Kidney (tissue), 13 donors: ENCODE measurements at regions not wholly inside any gene's neighbourhood (a gene's known extent, or its start where the extent isn't known, plus 50 kb on each side); places are given as distances from the start of the nearest gene placed in this dataset.

ENCODE experiments used
- DNase-seq, 5 donors: peaks; one replicate each; pipeline ENCODE4 v3.0.0-alpha.2; 2013 to 2020
- FAIRE-seq: peaks from 2 replicates; lab custom pipeline; 2012; peaks lifted over from hg19 to GRCh38; lab: Jason Lieb, UNC
- H3K27ac ChIP-seq, 2 donors: one replicate each; pipeline ENCODE4 v1.7.0; 2013; ENCODE audit warnings: low read depth in 2 of 2, low read length in 2 of 2, inconsistent platforms in 1 of 2
- H3K27me3 ChIP-seq: one replicate; pipeline ENCODE4 v1.7.1; 2013; ENCODE audit warnings: low read length, inconsistent platforms; ENCODE audit not compliant: control insufficient read depth, insufficient read depth
- H3K36me3 ChIP-seq, 3 donors: one replicate each; pipeline versions ENCODE4 v1.7.0 to v1.7.1; 2013; ENCODE audit warnings: low read length in 3 of 3, control low read depth in 1 of 3, inconsistent platforms in 1 of 3; ENCODE audit not compliant: insufficient read depth in 3 of 3, control insufficient read depth in 2 of 3
- H3K4me1 ChIP-seq, 3 donors: one replicate each; pipeline versions ENCODE4 v1.7.0 to v1.7.1; 2013; ENCODE audit warnings: low read length in 3 of 3, inconsistent platforms in 1 of 3, low read depth in 1 of 3; ENCODE audit not compliant: control insufficient read depth in 2 of 3, insufficient read depth in 2 of 3
- H3K4me3 ChIP-seq, 3 donors: one replicate each; pipeline versions ENCODE4 v1.7.0 to v1.8.1; 2013; ENCODE audit warnings: low read length in 3 of 3, control low read depth in 1 of 3, inconsistent platforms in 1 of 3
- H3K9ac ChIP-seq, 3 donors: one replicate each; pipeline versions ENCODE4 v1.7.0 to v1.7.1; 2013; ENCODE audit warnings: low read length in 3 of 3, control low read depth in 1 of 3, inconsistent platforms in 1 of 3
- H3K9me3 ChIP-seq, 3 donors: one replicate each; pipeline versions ENCODE4 v1.7.0 to v1.7.1; 2013; ENCODE audit warnings: low read length in 3 of 3, control low read depth in 1 of 3, inconsistent platforms in 1 of 3; ENCODE audit not compliant: control insufficient read depth in 2 of 3, insufficient read depth in 1 of 3
- intact Hi-C: fragments of 100-400 bp; cut with DNase I; formaldehyde crosslinking; loops from one replicate; pipeline ENCODE4 v1.11.1; 2022
- TF ChIP-seq, protein P1 (sequence below): IDR thresholded peaks from 3 replicates; pipeline ENCODE4 v1.5.1; 2012; ENCODE audit warnings: mild to moderate bottlenecking, moderate library complexity, borderline replicate concordance; ENCODE audit not compliant: insufficient read depth; ENCODE audit errors: extremely low read depth
- donor health status: control.
- donor health status: control.
- donor health status: control.
- donor health status: control.
- donor health status: control.
- donor health status: DM: yes; HTN: yes; CAD: no.
- donor health status: Normal renal cell carcinoma (clear cell type).

DNA sequence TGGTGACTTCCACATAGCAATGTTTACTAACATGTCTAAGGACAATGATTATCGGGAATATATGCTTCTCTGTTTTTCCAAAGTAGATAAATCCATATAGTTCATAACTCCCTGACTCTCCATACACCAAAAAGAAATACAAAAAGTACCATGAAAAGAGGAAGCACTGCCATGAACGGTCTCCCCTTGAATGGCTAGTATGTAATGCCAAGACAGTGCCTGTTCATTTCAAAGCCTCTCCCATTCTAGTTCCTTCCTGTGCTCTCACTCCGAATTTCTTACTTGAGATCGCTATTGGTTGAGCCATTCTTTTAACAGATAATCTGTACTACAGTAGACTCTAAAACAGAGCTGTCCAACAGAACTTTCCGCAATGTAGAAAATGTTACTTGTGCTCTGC lies 54.8 kb upstream of the EDN1 start:
- TF ChIP-seq, protein P1, sequence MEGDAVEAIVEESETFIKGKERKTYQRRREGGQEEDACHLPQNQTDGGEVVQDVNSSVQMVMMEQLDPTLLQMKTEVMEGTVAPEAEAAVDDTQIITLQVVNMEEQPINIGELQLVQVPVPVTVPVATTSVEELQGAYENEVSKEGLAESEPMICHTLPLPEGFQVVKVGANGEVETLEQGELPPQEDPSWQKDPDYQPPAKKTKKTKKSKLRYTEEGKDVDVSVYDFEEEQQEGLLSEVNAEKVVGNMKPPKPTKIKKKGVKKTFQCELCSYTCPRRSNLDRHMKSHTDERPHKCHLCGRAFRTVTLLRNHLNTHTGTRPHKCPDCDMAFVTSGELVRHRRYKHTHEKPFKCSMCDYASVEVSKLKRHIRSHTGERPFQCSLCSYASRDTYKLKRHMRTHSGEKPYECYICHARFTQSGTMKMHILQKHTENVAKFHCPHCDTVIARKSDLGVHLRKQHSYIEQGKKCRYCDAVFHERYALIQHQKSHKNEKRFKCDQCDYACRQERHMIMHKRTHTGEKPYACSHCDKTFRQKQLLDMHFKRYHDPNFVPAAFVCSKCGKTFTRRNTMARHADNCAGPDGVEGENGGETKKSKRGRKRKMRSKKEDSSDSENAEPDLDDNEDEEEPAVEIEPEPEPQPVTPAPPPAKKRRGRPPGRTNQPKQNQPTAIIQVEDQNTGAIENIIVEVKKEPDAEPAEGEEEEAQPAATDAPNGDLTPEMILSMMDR: no peak
- H3K9ac ChIP-seq: no peak overlapping the region
- DNase-seq (no peak), FAIRE-seq (no peak)
- no peaks in the 10 kb centered on the region for H3K9me3 ChIP-seq
- H3K4me3 ChIP-seq: no peak overlapping the region
- no peak overlapping the region for H3K27ac ChIP-seq
- H3K4me1 ChIP-seq: peaks cover 0 to 3% (median 0%) of the 10 kb centered on the region in 3 donors
- no peaks in the 10 kb centered on the region for H3K27me3 ChIP-seq
- intact Hi-C loops: no loop called here
- no peaks in the 10 kb centered on the region for H3K36me3 ChIP-seq

DNA sequence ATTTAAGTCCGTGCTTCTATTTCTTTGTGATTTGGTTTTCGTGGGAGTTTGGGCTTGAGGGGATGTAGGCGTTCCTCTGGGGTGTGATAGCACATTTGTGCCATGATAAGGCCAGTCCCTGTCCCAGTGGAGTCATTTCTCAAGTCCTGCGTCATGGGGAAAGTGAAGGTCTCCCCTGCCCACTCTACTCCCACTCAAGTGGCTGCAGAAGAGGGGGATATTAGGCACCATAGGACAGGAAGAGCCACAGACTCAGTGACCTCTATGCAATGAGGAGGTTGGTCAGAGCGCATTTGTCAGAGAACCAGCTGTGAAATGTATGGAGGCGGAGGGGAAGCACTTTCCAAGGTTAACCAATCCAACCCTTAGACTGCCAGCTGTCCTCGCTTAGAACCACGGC lies 51.9 kb upstream of the EDN1 start:
- DNase-seq (no peak), FAIRE-seq (no peak)
- Histone ChIP-seq H3K27me3 (no peaks in the 10 kb centered on the region), H3K4me3 (no peak overlapping the region), H3K9ac (no peak overlapping the region), H3K9me3 (no peaks in the 10 kb centered on the region), H3K36me3 (no peaks in the 10 kb centered on the region), H3K27ac (no peak overlapping the region), H3K4me1 (peaks cover 0 to 3% (median 0%) of the 10 kb centered on the region in 3 donors)
- TF ChIP-seq, protein P1: no peak
- intact Hi-C loops: no loop called here
